ENCODE measurements at regions not wholly inside any gene's neighbourhood (a gene's known extent, or its start where the extent isn't known, plus 50 kb on each side); places are given as distances from the start of the nearest gene placed in this dataset.

DNA sequence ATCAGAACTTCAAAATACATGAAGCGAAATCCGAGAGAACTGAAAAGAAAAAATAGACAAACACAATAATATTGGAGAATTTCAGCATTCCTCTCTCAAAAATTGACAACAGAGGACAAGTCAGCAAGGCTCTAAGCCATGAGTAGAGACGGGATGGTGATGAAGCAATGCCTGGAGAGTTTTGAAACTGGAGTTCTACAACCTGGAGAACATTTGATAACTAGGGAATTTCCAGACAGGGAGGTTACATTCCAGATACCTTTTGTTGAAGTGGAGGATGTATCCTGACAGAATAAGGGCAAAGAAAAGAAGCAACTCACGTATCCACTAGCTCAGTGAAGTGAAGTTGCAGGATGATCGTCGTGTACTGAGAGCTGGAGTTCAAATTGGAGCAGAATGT is 291.4 kb downstream of the CTTN start:
- H3K27ac ChIP-seq: no peak overlapping the region
- TF ChIP-seq, protein P1, sequence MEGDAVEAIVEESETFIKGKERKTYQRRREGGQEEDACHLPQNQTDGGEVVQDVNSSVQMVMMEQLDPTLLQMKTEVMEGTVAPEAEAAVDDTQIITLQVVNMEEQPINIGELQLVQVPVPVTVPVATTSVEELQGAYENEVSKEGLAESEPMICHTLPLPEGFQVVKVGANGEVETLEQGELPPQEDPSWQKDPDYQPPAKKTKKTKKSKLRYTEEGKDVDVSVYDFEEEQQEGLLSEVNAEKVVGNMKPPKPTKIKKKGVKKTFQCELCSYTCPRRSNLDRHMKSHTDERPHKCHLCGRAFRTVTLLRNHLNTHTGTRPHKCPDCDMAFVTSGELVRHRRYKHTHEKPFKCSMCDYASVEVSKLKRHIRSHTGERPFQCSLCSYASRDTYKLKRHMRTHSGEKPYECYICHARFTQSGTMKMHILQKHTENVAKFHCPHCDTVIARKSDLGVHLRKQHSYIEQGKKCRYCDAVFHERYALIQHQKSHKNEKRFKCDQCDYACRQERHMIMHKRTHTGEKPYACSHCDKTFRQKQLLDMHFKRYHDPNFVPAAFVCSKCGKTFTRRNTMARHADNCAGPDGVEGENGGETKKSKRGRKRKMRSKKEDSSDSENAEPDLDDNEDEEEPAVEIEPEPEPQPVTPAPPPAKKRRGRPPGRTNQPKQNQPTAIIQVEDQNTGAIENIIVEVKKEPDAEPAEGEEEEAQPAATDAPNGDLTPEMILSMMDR (IDR thresholded peaks at IDR 0.05): no peak
- no peak for TF ChIP-seq ZFX (IDR thresholded peaks at IDR 0.05; ENCODE audit: borderline replicate concordance)

- TF ChIP-seq, protein P1 (IDR thresholded peaks at IDR 0.05): no peak
- TF ChIP-seq ZFX (IDR thresholded peaks at IDR 0.05; ENCODE audit: borderline replicate concordance): no peak
- no peak overlapping the region for H3K27ac ChIP-seq
Measured at GRCh38 chr11:70692131-70692530, 293.8 kb downstream of the CTTN start.

DNA sequence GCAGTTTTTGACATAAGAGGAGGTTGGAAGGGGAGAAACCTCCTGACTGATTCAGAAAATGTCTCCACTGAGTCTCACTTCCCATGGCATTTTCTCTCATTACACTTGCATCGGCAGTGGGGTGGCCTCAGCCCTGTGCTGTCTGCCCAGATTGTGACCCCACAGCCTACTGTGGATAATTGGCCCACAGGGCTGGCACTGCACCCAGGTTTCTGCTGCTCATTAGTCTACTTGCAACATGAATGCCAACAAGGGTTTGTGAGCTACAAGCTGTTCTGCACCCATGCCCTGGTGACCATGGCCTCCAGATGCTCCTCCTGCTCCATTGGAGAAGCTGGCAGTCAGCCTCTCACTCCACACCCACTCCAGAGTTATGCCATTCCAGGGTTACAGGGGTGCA is 296.0 kb downstream of the CTTN start:
- no peak for TF ChIP-seq ZFX (IDR thresholded peaks at IDR 0.05; ENCODE audit: borderline replicate concordance)
- TF ChIP-seq, protein P1 (IDR thresholded peaks at IDR 0.05): no peak
- H3K27ac ChIP-seq: no peak overlapping the region

DNA sequence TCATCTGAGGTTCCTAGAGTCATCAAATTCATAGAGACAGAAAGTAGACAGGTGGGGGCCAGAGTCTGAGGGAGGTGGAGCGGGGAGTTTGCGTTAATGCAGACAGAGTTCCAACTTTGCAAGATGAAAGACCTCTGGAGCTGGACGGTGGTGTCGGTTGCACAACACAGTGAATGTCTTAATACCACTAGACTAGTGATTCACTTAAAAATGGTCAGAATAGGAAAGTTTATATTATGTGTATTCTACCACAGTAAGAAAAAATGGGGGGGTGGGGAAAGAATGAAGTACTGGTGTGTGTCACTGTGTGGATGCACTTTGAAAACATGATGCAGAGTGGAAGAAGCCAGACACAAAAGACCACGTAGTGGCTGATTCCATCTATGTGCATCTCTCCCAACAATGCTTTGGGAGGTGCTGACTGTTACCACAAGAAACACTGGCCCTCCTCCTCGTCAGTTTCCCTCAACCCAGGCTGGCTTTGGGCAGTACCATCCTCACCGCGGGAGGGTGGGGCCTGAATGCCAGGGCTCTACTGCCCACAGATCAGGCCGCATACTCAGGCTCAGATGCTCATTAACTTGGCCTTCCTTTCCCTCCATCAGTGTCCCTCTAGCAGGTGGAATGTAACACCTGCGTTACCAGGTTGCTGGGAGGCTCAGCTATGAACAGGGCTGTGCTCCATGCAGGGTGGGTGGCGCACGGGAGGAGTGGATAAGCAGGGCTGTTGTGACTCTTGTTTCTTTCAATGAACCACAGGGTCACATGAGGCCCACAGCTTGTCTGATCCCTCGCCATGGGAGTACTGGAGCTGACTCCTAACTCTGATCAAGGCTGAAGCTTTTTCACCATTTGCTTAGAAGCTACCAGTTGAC is 297.0 kb downstream of the CTTN start:
- TF ChIP-seq, protein P1 (IDR thresholded peaks at IDR 0.05): no peak
- TF ChIP-seq ZFX (IDR thresholded peaks at IDR 0.05; ENCODE audit: borderline replicate concordance): no peak
- H3K27ac ChIP-seq: no peak overlapping the region

GRCh38 chr11:70696076-70696475 is 297.7 kb downstream of the CTTN start:
- no peak for TF ChIP-seq ZFX (IDR thresholded peaks at IDR 0.05; ENCODE audit: borderline replicate concordance)
- TF ChIP-seq, protein P1 (IDR thresholded peaks at IDR 0.05): no peak

DNA sequence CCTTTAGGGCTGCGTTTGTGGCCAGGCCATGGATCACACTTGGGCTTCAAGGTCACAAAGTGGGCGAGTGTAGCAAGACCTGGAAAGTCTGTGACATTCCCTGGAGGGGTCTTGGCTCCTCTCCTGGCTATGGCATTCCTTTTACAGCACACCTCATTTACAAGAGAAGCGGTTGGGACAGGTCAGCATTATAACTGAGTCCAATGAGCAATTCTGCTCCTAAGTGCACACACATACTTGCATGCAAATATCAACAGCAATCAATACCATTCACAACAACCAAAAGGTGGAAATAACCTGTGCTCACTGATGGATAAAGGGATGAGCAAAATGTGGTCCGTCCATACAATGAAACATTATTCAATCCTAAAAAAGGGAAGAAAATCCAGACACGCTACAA is 298.2 kb downstream of the CTTN start:
- H3K27ac ChIP-seq: no peak overlapping the region
- no peak for TF ChIP-seq ZFX (IDR thresholded peaks at IDR 0.05; ENCODE audit: borderline replicate concordance)
- TF ChIP-seq, protein P1 (IDR thresholded peaks at IDR 0.05): no peak

More at GRCh38 chr11:70696076-70696475, 297.7 kb downstream of the CTTN start:
- no peak overlapping the region for H3K27ac ChIP-seq

DNA sequence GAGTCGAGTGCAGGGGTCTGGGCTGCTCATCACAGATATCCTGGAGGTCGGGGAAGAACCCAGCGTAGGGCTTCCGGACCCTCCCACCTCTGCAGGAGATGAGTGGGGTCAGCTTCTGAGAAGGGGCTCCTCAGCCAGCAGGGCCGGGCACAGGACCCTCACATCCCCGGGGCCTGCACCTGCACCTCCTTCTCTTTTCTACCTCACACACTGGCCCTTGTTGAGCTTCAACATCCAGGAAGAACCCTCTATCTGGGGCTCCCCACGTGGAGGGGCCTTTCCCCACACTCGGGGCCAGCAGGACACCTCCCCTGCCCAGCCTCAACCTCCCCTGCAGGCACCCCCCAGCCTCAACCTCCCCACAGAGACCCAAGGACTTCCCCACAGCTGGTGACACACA is 299.4 kb downstream of the CTTN start:
- H3K27ac ChIP-seq: no peak overlapping the region
- no peak for TF ChIP-seq ZFX (IDR thresholded peaks at IDR 0.05; ENCODE audit: borderline replicate concordance)
- TF ChIP-seq, protein P1 (IDR thresholded peaks at IDR 0.05): no peak
